HG03060 (cell line): ENCODE measurements at regions not wholly inside any gene's neighbourhood (a gene's known extent, or its start where the extent isn't known, plus 50 kb on each side); places are given as distances from the start of the nearest gene placed in this dataset.
"Not testable (repeated sequence)": the region's sequence is repeated elsewhere in the genome, so short reads cannot be mapped to it uniquely, and the experiment has no call there.

Source experiments
- ATAC-seq: cut with Tn5 transposase; IDR thresholded peaks from one replicate; pipeline ENCODE4 v1.9.1; 2021; ENCODE audit warnings: low read depth, moderate number of reproducible peaks; ENCODE audit not compliant: unreplicated experiment

DNA sequence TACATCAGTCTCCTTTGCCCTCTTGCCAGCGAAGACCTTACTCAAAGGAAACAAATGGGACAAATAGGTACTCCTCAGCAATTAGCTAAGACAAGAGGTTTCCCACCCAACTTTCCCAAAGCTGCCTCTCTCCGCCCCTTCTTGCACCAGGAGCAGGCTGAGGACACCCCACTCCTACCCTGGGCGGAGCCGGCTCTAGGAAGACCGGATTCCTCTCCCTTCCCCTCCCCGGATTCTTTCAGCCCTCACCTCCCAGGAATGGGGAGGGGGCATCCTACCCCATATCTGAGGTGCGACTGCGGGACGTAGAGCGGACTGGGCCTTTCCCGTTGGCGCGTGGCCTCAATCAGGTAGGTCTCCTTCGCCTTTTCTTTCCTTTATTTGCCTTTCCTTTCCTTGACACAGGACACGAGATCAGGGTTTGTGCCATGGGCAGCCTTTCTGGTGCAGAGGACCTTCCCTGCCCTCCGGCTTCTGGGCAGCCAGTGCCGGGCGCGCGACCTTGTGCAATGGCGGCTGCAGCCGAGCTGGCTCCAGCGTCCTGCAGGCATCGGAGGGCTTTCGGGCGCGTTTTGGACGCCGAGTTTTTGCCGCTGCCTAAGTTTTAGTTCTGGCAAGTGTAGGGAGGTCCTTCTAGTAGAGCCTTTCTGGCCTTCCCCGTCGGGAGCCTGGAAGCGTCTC, 279.9 kb downstream of the PLS3 start:
- not testable (repeated sequence) for ATAC-seq

DNA sequence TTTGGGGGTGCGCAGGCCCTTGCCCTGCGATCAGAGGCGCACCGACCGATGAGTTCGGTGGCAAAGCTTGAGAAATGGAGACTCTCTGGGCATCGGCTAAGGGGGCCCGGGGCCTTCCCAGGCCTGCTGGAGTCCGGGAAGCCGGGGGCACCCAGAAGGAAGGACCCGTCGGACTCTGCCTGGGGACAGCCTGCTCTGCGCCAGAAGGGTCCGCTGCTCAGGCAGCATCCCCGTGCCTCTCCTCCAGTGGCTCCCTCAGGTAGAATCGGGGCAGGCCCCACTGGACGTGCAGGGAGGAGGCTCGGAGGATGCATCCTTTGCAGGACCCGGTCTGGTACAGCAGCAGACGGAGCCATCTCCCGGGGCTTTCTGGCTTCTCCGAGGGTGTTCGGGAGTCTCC, 290.0 kb downstream of the PLS3 start:
- ATAC-seq, result not testable (repeated sequence)

DNA sequence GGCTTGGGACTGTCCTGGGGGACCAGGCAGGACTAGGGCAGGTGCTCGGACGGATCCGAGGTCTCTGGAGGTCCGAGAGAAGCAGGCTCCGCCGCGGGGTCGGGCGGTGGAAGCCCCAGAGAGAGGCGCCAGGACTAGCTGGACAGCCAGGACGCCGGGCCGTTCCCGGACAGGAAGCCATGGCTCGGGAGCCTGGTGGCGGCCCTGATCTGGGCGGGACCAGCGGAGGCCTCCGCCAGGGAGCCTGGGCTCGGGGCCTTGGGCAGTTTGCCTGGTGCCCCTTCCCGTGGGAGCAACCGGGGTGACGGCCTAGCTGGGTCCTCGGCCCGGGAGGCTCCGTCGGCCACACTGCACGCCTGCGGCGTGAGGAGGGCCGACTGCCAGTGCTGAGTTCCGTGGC, 292.3 kb downstream of the PLS3 start:
- not testable (repeated sequence) for ATAC-seq

DNA sequence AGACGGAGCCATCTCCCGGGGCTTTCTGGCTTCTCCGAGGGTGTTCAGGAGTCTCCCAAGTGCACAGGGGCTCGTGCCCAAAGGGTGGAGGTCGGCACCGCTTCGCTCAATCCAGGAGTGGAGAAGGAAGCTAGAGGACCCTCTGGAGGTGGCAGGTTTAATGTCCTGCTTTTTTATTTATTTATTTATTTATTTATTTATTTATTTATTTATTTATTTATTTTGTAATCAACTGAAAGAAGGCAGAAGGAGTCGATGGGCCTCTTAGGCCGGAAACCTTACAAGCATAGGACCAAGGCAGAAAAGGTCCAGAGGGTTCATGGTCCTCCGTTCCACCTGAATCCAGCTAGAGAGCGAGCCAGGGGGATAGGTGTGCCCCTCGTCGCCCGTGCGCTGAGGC, 289.4 kb upstream of the AGTR2 start:
- ATAC-seq, result not testable (repeated sequence)

DNA sequence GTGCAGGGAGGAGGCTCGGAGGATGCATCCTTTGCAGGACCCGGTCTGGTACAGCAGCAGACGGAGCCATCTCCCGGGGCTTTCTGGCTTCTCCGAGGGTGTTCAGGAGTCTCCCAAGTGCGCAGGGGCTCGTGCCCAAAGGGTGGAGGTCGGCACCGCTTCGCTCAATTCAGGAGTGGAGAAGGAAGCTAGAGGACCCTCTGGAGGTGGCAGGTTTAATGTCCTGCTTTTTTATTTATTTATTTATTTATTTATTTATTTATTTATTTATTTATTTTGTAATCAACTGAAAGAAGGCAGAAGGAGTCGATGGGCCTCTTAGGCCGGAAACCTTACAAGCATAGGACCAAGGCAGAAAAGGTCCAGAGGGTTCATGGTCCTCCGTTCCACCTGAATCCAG, 286.4 kb upstream of the AGTR2 start:
- ATAC-seq, result not testable (repeated sequence)

DNA sequence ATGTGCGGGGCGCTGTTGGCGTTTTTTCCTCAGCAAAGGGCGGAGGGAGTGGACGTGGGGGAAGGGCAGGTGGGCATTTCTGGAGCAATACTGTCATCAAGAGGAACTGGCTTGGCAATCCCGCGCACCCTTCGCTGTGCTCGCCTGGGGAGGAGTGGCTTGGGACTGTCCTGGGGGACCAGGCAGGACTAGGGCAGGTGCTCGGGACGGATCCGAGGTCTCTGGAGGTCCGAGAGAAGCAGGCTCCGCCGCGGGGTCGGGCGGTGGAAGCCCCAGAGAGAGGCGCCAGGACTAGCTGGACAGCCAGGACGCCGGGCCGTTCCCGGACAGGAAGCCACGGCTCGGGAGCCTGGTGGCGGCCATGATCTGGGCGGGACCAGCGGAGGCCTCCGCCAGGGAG, 282.5 kb upstream of the AGTR2 start:
- not testable (repeated sequence) for ATAC-seq

DNA sequence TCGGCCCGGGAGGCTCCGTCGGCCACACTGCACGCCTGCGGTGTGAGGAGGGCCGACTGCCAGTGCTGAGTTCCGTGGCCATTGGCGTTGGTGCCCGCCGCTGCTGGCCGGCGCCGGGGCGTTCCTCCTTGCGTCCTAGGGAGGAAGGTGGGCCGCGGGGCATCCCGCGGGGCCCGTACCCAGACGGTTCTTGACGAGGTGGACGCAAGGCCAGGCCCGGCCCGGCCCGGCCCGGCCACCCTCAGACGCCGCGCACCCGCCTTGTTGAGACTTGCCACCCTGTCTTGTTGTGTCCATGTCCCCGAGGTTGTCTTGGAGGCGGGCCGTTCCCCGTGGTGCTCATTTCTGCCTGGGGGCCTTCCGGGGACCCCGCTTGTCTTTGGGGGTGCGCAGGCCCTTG, 282.0 kb upstream of the AGTR2 start:
- ATAC-seq, result not testable (repeated sequence)

DNA sequence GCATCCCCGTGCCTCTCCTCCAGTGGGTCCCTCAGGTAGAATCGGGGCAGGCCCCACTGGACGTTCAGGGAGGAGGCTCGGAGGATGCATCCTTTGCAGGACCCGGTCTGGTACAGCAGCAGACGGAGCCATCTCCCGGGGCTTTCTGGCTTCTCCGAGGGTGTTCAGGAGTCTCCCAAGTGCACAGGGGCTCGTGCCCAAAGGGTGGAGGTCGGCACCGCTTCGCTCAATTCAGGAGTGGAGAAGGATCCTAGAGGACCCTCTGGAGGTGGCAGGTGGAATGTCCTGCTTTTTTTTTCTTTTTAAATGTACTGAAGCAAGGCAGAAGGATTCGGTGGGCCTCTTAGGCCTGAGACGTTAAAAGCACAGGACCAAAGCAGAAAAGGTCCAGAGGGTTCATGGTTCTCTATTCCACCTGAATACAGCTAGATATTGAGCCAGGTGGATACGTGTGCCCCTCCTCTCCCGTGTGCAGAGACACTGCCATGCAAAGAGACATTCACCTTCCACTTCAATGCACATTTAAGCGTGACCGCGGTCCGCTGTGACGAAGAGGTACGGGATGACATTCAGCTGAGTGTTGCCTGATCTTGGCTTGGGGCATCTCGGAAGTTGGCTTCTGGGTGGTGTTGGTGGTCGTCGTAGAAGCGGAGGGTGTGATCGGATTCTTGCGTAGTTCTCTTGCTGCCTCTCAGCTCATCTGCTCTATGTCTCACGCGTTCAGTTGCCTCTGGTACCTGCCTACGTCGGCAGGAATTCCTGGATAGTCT, 281.2 kb upstream of the AGTR2 start:
- no peak for ATAC-seq

DNA sequence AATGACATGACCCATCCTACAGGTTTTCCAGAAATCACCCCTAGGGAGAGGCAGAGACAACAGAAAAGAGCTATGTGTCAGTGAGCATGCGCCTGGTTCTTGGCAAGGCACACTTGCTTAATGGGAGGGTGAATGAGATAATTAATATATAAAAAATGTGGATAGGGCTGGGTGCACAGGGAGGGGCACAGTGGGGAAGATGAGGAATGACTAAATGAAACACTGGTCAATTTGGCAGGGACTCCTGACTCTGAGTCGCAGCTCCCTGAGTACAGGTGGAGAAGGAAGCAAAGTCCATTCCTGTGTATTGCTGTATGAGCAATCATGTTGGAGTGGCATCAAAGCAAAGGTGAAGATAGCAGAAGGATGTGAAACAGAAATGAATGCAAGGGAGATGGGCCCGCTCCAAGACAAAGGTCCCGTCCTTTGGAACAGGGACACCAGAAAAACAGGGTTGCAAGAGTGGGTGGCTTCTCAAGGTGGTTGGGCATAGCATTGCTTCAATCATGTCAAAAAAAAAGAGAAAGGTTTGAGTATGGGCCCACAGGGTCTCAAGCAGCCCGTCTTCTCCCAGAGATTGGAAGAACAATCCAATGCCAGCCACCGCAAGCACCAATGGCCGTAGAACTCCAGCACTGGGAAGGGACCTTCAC, 278.4 kb upstream of the AGTR2 start:
- ATAC-seq, result no peak

DNA sequence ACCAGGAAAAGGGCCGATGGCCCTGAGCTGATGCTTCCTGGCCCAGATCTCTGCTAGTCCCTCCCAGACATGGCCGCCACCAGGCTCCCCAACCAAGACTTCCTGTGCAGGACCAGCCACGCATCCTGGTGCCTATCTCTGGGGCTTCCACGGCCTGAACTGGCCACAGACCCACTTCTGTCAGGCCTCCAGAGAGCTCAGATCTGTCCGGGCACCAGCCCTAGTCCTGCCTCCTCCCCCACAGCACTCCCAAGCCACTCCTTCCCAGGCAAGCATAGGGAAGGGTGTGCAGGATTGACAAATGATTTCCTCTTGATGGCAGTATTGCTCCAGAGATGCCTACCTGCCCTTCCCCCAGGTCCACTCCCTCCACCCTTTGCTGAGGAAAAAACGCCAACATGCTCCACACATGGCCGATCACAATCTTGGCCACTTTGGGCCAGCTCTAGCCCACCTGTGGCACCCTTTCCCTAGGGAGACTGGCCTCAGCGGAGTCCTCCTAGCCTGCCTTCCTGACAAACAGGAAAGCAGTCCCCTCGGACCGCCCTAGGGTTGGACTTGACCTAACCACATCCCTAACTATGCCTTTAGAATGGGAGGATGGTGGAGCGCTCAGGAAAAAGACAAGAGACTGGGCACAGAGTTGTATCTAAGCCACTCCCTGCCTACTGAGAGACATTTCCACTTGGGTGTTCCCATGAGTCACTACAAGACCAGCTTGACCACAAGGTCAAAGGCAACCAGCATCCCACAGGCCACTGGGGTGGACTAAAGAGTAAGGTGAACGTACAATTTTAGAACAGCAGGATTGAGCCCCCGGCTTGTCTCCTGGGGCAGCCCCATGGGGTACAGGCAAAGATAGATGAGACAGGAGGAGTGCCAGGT, 277.5 kb upstream of the AGTR2 start:
- peak; percentile 68 for ATAC-seq

DNA sequence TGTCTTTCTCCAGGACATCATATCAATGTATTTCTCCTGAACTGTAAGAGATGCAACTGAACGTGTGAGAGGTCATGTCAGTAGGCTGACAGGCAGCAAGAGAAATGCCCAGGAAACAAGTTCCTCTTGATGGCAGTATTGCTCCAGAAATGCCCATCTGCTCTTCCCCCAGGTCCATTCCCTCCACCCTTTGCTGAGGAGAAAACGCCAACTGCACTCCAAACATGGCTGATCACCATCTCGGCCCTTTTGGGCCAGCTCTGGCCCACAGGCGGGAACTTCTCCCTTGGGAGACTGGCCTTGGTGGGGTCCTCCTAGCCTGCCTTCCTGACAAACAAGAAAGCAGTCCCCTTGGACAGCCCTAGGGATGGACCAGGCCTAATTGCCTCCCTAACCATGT, 276.5 kb upstream of the AGTR2 start:
- no peak for ATAC-seq

DNA sequence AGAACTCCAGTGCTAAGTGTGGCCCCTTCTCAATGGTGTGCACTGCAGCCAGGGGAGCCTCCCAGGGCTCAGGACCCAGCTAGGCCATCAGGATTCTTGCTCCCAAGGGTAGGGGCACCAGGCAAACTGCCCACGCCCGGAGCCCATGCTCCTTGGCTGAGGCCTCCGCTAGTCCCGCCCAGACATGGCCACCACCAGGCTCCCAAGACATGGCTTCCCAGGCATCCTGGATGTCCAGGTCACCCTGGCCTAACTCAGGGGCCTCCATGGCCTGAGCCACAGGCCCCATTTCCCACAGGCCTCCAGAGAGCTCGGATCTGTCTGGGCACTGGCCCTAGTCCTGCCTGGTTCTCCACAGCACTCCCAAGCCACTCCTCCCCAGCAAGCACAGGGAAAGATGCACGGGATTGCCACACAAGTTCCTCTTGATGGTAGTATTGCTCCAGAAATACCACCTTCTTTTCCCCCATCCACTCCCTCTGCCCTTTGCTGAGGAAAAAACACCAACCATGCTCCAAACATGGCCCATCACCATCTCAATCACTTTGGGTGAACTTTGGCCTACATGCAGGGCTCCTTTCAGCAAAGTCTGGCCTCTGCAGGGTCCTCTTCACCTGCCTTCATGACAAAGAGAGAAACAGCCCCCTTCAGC, 274.7 kb upstream of the AGTR2 start:
- ATAC-seq, result no peak

DNA sequence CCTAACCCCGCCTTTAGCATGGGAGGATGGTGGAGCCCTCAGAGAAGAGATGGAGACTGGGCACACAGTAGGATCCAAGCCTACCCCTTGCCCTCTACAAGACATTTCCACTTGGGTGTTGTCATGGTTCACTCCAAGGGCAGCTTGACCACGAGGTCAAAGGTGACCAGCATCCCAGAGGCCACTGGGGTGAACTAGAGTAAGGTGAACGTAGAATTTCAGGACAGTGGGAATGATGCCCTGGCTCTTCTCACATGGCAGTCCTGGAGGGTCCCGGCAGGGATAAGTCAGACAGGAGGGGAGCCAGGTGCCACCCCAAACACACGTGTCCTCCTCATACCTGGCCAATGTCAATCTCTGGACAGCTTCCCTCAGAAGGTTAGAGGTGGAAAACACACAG, 274.2 kb upstream of the AGTR2 start:
- no peak for ATAC-seq

DNA sequence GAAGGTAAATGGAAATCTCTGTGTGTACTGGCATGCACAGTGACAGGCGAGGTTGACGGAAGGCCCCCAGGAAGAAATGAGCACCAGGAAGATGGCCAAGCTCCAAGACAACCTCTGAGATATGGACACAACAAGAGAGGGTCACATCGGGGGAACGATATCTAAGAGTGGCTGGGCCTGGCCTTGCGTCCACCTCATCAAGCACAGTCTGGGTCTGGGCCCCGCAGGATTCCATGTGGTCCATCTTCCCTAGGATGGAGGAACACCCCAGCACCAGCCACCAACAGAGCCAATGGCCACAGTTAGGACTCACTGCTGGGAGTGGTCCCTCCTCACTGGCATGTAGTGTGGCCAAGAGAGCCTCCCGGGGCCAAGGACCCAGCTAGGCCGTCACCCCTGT, 272.6 kb upstream of the AGTR2 start:
- ATAC-seq, result no peak

DNA sequence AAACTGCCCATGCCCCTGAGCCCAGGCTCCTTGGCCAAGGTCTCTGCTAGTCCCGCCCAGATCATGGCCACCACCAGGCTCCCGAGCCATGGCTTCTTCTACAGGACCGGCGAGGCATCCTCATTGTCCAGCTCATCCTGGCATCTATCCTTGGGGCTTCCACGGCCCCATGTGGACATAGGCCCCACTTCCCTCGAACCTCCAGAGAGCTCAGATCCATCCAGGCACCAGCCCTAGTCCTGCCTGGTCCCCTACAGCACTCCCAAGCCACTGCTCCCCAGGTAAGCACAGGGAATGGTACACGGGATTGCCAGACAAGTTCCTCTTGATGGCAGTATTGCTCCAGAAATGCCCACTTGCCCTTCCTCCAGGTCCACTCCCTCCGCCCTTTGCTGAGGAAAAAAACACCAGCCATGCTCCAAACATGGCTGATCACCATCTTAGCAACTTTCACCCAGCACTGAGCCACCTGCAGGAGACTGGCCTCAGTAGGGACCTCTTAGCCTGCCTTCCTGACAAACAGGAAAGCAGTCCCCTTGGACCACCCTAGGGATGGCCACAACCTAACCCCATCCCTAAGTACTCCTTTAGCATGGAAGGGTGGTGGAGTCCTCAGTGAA, 272.1 kb upstream of the AGTR2 start:
- ATAC-seq, result peak; percentile 66

DNA sequence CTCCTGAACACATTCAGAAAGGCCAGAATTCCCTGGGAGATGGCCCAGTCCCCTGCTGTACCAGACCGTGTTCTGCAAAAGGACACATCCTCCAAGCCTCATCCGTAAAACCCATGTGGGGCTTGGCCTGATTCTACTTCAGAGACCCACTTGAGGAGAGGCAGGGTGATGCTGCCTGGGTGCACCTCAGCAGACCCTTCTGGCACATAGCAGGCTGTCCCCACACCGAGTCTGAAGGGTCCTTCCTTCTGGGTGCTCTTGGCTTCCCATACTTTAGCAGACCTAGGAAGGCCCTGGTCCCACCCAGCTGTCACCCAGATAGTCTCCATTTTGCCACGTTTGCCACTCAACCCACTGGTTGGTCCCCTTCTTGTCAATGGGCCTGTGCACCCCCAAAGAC, 270.1 kb upstream of the AGTR2 start:
- no peak for ATAC-seq

DNA sequence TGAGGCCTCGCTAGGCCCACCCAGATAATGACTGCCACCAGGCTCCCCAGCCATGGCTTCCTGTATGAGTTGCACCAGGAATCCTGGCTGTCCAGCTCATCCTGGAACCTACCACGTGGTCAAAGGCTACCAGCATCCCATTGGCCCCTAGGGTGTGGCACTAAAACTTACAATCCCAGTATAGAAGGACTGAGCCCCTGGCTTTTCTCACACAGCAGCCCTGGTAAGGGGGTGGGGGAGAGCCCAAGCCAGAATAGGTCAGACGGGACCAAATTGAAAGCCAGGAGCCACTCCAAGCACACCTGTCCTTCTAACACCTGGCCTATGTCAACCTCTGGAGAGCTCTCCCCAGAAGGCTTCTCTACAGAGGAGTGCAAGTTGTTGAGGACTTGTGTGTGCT, 269.3 kb upstream of the AGTR2 start:
- ATAC-seq, result no peak

DNA sequence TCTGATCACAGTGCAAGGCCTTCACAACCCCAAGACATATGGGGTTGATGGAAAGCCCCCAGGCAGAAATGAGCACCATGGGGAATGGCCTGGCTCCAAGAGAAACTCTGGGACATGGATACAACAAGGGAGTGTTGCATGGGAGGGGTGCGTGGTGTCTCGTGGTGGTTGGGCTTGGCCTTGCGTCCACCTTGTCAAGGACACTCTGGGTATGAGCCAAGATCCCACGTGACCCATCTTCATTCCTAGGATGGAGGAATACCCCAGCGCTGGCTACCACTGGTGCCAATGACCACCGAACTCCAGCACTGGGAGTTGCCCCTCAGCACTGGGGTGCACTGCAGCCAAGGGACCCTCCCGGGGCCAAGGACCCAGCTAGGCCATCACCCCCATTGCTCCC, 267.5 kb upstream of the AGTR2 start:
- ATAC-seq, result no peak

DNA sequence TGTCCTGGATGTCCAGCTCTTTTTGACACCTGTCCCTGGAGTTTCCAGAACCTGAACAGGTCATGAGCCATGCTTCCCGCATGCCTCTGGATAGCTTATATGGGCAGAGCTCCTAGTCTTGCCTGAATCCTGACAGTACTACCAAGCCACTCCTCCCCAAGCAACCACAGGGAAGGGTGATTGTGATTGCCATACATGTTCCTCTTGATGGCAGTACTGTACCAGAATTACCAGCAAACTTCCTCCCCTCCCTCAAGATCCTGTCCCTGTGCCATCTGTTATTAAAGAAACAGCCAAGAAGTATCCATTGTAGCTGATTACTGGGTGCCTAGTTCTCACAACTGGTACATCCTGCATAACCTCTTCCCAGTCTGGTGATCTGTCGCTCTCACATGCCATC, 264.3 kb upstream of the AGTR2 start:
- no peak for ATAC-seq

DNA sequence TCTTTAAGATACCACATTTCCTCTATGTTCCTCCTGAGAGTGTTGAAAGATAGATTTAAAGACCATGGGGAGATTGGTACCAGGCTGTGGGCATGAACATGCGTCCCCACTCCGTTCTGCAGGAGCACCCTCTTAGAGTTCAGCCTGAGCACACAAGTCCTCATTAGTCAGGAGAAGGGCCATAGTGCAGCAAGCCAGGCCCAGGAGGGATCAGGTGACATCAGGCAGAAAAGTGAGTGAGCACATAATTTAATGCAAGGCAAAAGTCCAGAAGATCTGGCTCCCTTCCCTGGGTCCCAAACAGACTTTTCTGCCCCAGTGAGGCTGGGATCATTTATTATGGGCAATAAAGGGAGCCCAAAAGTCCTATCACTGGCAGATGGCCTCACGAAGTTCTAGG, 263.7 kb upstream of the AGTR2 start:
- no peak for ATAC-seq
